ENCODE measurements at regions not wholly inside any gene's neighbourhood (a gene's known extent, or its start where the extent isn't known, plus 50 kb on each side); places are given as distances from the start of the nearest gene placed in this dataset.
A peak's percentile ranks its signal among the peaks of the same experiment; 100 is the strongest.

DNA sequence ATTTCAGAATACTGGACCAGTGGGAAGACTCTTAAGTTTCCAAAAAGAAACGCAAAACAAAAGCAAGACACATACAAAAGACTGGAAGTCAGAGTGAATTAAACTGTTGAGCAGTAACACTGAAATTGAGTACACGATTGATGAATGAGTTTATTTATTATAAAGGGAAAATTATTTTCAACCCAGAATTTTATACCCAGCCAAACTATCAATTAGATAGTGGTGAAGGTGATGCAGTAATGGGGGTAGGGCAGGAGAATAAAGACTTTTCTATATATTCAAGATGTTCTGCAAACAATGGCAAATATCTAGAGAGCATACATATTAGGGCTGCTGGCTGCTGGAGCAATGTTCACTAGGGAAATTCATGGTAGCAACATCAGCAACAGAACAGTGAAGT is 143.7 kb upstream of the NPVF start:
- H3K9me3 ChIP-seq (replicated peaks in 1 of 11), result peaks cover 33 to 45% (median 37%) of the 10 kb centered on the region in 11 experiments
- H4K20me1 ChIP-seq, result no peaks in the 10 kb centered on the region
- no peak overlapping the region for H3K4me2 ChIP-seq
- no peak overlapping the region for H3K9ac ChIP-seq
- H3K4me1 ChIP-seq, result no peaks in the 10 kb centered on the region
- TF ChIP-seq Cebpa-rat (IDR thresholded peaks at IDR 0.05), result no peak
- H3K36me3 ChIP-seq, result no peaks in the 10 kb centered on the region
- peak overlapping the region in 1 of 10 experiments; percentile 27; a peak in 1 of 20 replicates for H3K4me3 ChIP-seq
- H3K27me3 ChIP-seq, result no peaks in the 10 kb centered on the region
- no peak overlapping the region for H3K27ac ChIP-seq

DNA sequence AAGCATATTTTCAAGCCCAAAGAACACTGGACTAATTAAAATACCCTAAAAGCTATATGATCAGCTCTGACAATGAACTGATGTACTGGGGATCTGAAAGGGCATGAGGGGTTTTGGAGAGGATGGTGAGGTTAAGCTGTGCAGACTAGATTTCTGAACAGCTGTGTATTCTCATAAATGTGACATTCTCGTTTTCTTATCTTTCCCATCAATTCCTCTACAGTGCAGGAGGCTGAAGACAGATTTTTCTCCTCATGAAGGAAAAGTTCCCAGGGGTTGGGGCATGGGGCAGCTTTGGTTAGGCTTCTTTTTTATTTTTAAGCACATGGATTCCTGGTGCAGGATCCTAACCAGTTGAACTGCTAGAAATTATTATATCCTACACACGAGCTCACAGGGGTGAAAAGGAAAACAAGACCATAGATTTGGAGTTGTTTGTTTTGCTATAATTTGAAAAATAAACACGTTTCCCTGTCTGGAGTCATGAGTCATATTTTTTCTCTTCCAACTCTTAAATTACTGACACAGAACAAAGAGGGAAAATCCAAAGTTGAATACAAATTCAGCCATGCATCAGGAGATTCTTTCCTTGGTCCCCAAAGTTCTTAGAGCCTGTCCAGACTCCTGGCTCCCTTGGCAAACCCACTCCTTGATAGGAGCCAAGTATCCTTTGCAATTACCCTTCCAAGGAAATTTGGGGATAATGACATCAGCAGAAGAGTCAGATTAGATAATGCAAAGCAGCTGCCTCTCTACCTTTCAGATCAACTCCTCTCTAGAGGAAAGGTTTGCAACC is 147.7 kb upstream of the NPVF start:
- H3K4me1 ChIP-seq, result no peaks in the 10 kb centered on the region
- no peak overlapping the region for H3K4me2 ChIP-seq
- peaks cover 20 to 30% (median 26%) of the 10 kb centered on the region in 11 experiments for H3K9me3 ChIP-seq (replicated peaks in 1 of 11)
- no peak overlapping the region for H3K4me3 ChIP-seq
- no peak overlapping the region for H3K9ac ChIP-seq
- H3K36me3 ChIP-seq, result no peaks in the 10 kb centered on the region
- no peaks in the 10 kb centered on the region for H3K27me3 ChIP-seq
- no peak overlapping the region for H3K27ac ChIP-seq
- H4K20me1 ChIP-seq, result no peaks in the 10 kb centered on the region
- TF ChIP-seq Cebpa-rat (IDR thresholded peaks at IDR 0.05), result no peak

DNA sequence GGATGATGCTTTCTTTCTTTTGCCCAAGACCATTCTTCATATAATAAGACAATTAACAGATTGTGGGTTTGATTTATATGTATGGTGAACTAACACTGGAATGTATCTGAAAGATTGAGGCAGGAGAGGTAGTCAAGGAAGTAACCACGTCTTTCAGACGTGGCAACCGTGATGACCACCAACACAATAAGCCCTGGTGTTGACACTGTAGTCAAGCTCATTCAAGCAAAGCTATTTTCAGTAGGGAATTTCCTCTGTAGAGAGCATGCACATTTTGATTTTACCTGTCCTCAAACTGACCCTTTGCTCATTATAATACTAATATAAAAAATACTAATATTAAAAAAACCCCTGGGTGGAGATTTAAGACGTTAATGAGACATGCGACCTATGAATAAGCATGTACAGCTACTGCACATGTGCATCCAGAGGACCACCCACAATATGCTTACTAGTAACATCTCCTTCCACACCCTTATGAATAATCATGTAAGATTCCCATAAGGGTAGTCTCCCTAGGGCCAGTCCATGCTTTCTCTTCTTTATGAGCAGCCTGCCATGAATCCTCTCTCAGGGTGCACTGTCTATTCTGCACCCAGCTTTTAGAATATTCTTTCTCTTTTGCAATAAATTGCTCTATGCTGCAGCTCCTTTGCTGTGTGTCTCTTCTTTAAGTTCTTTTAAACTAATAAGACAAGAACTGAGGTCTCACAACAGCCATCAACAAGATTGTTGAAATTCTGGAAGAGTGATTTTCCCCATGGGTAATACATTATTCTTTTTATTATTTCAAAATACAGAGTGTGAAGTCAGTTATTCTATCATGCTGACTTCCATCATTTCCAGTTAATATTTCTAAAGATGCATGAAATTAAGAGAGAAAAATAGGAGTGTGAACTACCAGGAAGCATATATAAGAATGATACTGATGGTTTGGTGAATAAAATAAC is 151.3 kb upstream of the NPVF start:
- no peak for TF ChIP-seq Cebpa-rat (IDR thresholded peaks at IDR 0.05)
- H3K27me3 ChIP-seq, result no peaks in the 10 kb centered on the region
- H3K4me2 ChIP-seq, result no peak overlapping the region
- H4K20me1 ChIP-seq, result no peaks in the 10 kb centered on the region
- no peaks in the 10 kb centered on the region for H3K4me1 ChIP-seq
- 0 out of 22 replicates have a peak, but pooled peaks cover 0 to 5% (median 0%) of the 10 kb centered on the region in 11 experiments for H3K9me3 ChIP-seq (replicated peaks in 1 of 11)
- no peak overlapping the region for H3K4me3 ChIP-seq
- no peak overlapping the region for H3K27ac ChIP-seq
- no peak overlapping the region for H3K9ac ChIP-seq
- H3K36me3 ChIP-seq, result no peaks in the 10 kb centered on the region

DNA sequence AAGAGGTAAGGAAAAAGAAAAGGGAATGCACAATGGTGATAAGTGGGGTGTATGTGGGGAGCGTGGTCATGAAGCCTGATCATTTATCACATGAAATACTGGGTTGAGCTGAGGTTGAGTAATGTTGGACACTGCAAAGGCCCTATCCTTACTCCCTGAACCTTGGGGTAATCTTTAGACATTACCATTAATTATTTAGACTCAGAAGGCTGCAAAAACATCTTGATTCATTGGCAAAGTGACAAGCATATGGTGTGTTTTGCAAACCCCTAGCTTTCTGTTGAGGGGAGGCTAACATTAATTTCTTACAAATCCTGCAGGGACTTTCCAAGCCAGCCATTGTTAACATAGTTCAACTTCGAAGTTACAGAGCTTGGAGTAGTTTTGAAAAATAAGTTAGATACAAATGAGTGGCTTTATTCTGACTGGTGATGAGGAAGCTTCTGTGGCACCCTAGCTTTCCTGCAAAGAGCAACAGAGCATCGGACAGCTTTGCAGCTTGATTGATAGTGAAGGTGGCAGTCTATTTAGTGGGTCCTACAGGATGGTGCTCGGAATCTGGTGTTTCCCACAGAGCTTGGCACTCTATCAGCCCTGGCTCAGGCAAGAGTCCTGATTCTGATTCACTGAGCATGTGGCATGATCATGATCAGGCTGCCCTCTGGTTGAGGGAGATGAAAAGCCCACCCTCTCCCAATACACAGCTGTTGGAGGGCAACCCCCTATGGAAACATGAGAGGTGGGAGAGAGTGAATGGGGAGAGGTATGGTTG is 153.7 kb upstream of the NPVF start:
- H3K27me3 ChIP-seq, result no peaks in the 10 kb centered on the region
- no peak overlapping the region for H3K4me3 ChIP-seq
- H3K4me1 ChIP-seq, result no peaks in the 10 kb centered on the region
- H3K9me3 ChIP-seq (replicated peaks in 1 of 11), result 0 out of 22 replicates have a peak, but pooled peaks cover 0 to 5% (median 0%) of the 10 kb centered on the region in 11 experiments
- H3K27ac ChIP-seq, result no peak overlapping the region
- no peak overlapping the region for H3K4me2 ChIP-seq
- no peaks in the 10 kb centered on the region for H3K36me3 ChIP-seq
- no peak overlapping the region for H3K9ac ChIP-seq
- H4K20me1 ChIP-seq, result no peaks in the 10 kb centered on the region
- no peak for TF ChIP-seq Cebpa-rat (IDR thresholded peaks at IDR 0.05)

DNA sequence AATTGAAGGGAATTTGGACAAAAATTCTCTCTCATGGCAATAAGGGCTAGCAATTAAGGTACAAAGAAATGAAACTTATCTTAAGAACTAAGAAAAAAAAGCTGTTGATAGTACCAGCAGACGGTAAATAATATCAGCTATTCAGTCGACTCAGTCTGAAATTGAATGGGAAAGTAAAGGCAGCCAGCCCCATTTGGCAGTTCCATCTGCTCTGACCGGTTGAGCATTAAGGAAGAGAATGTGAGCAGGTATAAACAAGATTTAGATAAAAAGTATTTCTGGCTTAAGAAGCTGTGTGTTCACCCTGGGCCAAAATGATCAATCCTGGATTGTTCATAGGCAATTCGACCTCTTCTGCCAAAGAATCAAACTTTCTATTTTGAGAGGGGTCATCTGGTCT is 154.6 kb upstream of the NPVF start:
- H3K36me3 ChIP-seq, result no peaks in the 10 kb centered on the region
- H3K4me2 ChIP-seq, result no peak overlapping the region
- no peak overlapping the region for H3K9ac ChIP-seq
- no peaks in the 10 kb centered on the region for H3K27me3 ChIP-seq
- no peak overlapping the region for H3K4me3 ChIP-seq
- TF ChIP-seq Cebpa-rat (IDR thresholded peaks at IDR 0.05), result no peak
- no peaks in the 10 kb centered on the region for H4K20me1 ChIP-seq
- H3K27ac ChIP-seq, result no peak overlapping the region
- no peaks in the 10 kb centered on the region for H3K4me1 ChIP-seq
- 0 out of 22 replicates have a peak, but pooled peaks cover 0 to 5% (median 0%) of the 10 kb centered on the region in 11 experiments for H3K9me3 ChIP-seq (replicated peaks in 1 of 11)

DNA sequence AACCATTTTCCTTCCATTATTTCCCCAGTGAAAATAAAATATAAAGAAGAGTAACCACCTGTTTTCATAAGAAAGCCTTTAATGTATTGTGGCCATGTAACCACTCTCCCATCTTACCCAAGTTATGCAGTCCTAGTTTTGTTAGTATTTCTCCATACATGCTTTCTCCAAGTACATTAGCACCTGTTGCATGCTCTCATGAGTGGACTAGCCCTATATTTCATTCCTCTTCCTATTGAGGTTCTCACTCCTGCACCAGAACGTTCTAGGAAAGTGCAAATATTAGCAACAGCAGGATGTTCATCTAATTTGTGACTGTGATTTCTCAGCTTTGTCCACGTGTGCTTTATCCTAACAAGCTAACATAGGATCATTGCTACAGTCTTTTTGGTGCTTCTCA is 155.1 kb upstream of the NPVF start:
- Histone ChIP-seq H4K20me1 (no peaks in the 10 kb centered on the region), H3K4me1 (no peaks in the 10 kb centered on the region), H3K36me3 (no peaks in the 10 kb centered on the region), H3K9ac (no peak overlapping the region), H3K9me3 (replicated peaks in 1 of 11) (0 out of 22 replicates have a peak, but pooled peaks cover 0 to 5% (median 0%) of the 10 kb centered on the region in 11 experiments), H3K27ac (no peak overlapping the region), H3K4me3 (no peak overlapping the region), H3K4me2 (no peak overlapping the region), H3K27me3 (no peaks in the 10 kb centered on the region)
- TF ChIP-seq Cebpa-rat (IDR thresholded peaks at IDR 0.05), result no peak

DNA sequence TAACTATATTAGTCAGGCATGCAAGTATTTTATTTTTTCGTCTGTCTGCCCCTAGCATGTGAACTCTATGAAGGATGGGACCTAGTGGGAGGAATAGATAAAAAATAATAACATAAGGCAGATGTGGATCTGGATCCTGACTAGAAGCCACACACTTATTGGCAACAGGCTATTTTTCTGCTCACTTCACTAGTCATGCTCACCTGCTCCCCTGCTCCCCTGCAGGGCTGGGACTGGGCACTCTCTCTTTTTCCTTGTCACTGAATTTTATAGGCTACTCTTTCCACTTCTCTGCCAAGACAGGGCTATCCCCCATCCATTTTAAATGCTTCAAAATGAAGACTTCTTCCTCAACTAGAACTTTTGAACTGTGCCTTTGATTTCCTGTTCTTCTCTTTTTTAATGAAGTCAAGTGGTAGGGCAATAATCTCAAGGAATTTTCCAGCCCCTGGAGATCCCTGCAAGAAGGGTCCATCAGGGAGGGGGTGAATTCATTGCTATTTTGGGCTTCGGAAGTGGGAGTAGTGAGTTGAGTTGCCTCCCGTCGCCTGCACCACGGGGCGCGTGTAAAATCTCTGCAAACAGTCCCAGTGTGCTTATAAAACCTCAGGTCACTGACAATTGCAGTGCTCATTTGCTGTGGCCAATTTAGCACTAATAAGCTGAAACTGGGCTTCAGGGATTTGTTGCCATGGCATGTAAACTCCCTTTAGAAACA is 156.7 kb upstream of the NPVF start:
- Histone ChIP-seq H3K27me3 (no peaks in the 10 kb centered on the region), H3K4me3 (no peak overlapping the region), H3K4me2 (no peak overlapping the region), H3K9ac (no peak overlapping the region), H4K20me1 (no peaks in the 10 kb centered on the region), H3K36me3 (no peaks in the 10 kb centered on the region), H3K9me3 (replicated peaks in 1 of 11) (0 out of 22 replicates have a peak, but pooled peaks cover 0 to 5% (median 0%) of the 10 kb centered on the region in 11 experiments), H3K4me1 (no peaks in the 10 kb centered on the region), H3K27ac (no peak overlapping the region)
- TF ChIP-seq Cebpa-rat (IDR thresholded peaks at IDR 0.05), result no peak

DNA sequence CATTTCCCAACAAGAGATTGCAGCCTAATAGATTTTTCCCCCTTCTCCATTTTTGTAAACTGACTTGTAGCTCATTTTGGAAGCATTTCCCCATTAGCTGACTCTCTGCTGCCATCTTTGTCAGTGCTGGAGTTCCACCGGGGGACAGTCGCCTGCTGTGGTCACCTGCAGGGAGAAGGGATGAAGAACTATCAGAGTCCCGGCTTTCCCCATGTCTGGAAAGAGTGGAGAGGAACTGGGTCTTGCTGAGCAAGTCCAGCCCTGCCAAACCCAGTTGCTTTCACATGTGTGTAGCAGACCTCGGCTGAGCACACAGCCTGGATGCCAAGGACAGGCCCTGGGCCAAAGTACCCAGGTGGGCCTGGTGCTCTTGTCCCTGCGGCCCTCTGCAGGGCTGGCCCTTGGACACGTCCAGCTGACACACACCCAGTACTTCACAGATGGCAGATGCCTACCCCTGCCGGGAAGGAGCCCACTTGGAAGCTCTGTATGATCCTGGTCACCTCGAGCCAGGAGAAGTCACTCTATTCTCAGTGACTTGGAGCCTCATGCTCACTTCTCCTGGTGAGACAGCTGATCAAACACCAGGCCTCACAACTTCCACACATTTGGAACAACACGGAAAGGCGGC is 157.3 kb upstream of the NPVF start:
- Histone ChIP-seq H3K4me3 (no peak overlapping the region), H3K4me2 (no peak overlapping the region), H3K27me3 (no peaks in the 10 kb centered on the region), H3K27ac (no peak overlapping the region), H3K9ac (no peak overlapping the region), H4K20me1 (no peaks in the 10 kb centered on the region), H3K36me3 (no peaks in the 10 kb centered on the region), H3K9me3 (replicated peaks in 1 of 11) (0 out of 22 replicates have a peak, but pooled peaks cover 0 to under 1% (median 0%) of the 10 kb centered on the region in 11 experiments), H3K4me1 (no peaks in the 10 kb centered on the region)
- TF ChIP-seq Cebpa-rat (IDR thresholded peaks at IDR 0.05), result no peak

Measured in BLaER1 treated with 17β-estradiol and CSF1 and Interleukin-3, amounts not matched to agents 10 nM and 100 nM (cell line).